H1 (cell line): ENCODE measurements at regions not wholly inside any gene's neighbourhood (a gene's known extent, or its start where the extent isn't known, plus 50 kb on each side); places are given as distances from the start of the nearest gene placed in this dataset.

Source experiments
- CTCF ChIA-PET: fragments of 300-600 bp; sonication (Branson Sonifier 250); formaldehyde crosslinking; loops from one replicate; lab custom pipeline; 2021; ENCODE audit not compliant: partially characterized antibody; lab: Charles Lee
- POLR2A ChIA-PET: fragments of 300-600 bp; sonication (Branson Sonifier 250); formaldehyde crosslinking; loops from one replicate; lab custom pipeline; 2021; ENCODE audit warnings: inconsistent platforms; ENCODE audit not compliant: partially characterized antibody; lab: Charles Lee
- DNase-seq, 2 experiments: peaks; one replicate each; pipeline versions ENCODE4 v3.0.0 to v3.0.0-alpha.2; 2010 to 2022; ENCODE audit warnings: low spot score in 2 of 2, low read depth in 1 of 2, mixed read lengths in 1 of 2
- FAIRE-seq: peaks from 2 replicates; lab custom pipeline; 2011; peaks lifted over from hg19 to GRCh38; lab: Jason Lieb, UNC
- H2AFZ ChIP-seq: 2 replicates; pipeline ENCODE4 v1.8.1; 2012; ENCODE audit warnings: low read length, inconsistent platforms
- H2AK5ac ChIP-seq: 2 replicates; pipeline ENCODE4 v1.6.1; 2013; ENCODE audit warnings: low read depth, low read length
- H2BK120ac ChIP-seq: replicated peaks from 2 replicates; pipeline ENCODE3; 2013; ENCODE audit warnings: low read depth, low read length, inconsistent platforms
- H2BK12ac ChIP-seq: 2 replicates; pipeline ENCODE4 v1.6.1; 2013; ENCODE audit warnings: low read depth, low read length
- H2BK15ac ChIP-seq: 2 replicates; pipeline ENCODE4 v1.6.1; 2013; ENCODE audit warnings: low read length
- H2BK20ac ChIP-seq: 2 replicates; pipeline ENCODE4 v1.6.1; 2013; ENCODE audit warnings: low read length
- H2BK5ac ChIP-seq: 2 replicates; pipeline ENCODE4 v1.6.1; 2013; ENCODE audit warnings: low read depth, low read length
- H3K14ac ChIP-seq: 2 replicates; pipeline ENCODE4 v1.6.1; 2013; ENCODE audit warnings: inconsistent platforms; ENCODE audit not compliant: insufficient read length
- H3K18ac ChIP-seq: 2 replicates; pipeline ENCODE4 v1.6.1; 2013; ENCODE audit warnings: low read length; ENCODE audit errors: extremely low read depth
- H3K23ac ChIP-seq: 2 replicates; pipeline ENCODE4 v1.6.1; 2013; ENCODE audit warnings: inconsistent platforms; ENCODE audit not compliant: insufficient read length
- H3K23me2 ChIP-seq: 2 replicates; pipeline ENCODE4 v1.6.1; 2013; ENCODE audit warnings: low read depth, low read length
- H3K27ac ChIP-seq: 2 replicates; pipeline ENCODE4 v1.6.1; 2011; ENCODE audit warnings: low read depth, low read length, inconsistent platforms
- H3K27me3 ChIP-seq, 4 experiments: replicated peaks in 1 of 4; 1 replicate in 1 of 4; 2 replicates in 3 of 4; pipeline versions ENCODE4 v1.6.1 to v1.8.1; 2011 to 2013; ENCODE audit warnings: low read length in 3 of 4, mild to moderate bottlenecking in 3 of 4, inconsistent platforms in 2 of 4, mixed read lengths in 2 of 4, moderate library complexity in 1 of 4; ENCODE audit not compliant: control insufficient read depth in 3 of 4, insufficient read depth in 3 of 4; ENCODE audit errors: extremely low read depth in 1 of 4
- H3K36me3 ChIP-seq, 4 experiments: 2 replicates each; pipeline versions ENCODE4 v1.6.1 to v1.8.1; 2011 to 2013; ENCODE audit warnings: mild to moderate bottlenecking in 4 of 4, low read length in 3 of 4, moderate library complexity in 2 of 4, control low read depth in 1 of 4, inconsistent platforms in 1 of 4; ENCODE audit not compliant: insufficient read depth in 4 of 4, control insufficient read depth in 2 of 4
- H3K4ac ChIP-seq: replicated peaks from 2 replicates; pipeline ENCODE3; 2013; ENCODE audit warnings: low read length, low read depth, mixed read lengths, inconsistent platforms; ENCODE audit not compliant: insufficient read length
- H3K4me1 ChIP-seq, 4 experiments: replicated peaks in 1 of 4; 1 replicate in 1 of 4; 2 replicates in 3 of 4; pipeline versions ENCODE4 v1.6.1 to v1.8.1; 2011 to 2013; ENCODE audit warnings: low read length in 3 of 4, inconsistent platforms in 2 of 4, mixed read lengths in 1 of 4; ENCODE audit not compliant: insufficient read depth in 4 of 4, control insufficient read depth in 3 of 4
- H3K4me2 ChIP-seq, 2 experiments: 2 replicates each; pipeline versions ENCODE4 v1.6.1 to v1.8.1; 2011 to 2013; ENCODE audit warnings: low read depth in 2 of 2, low read length in 2 of 2, control low read depth in 1 of 2, inconsistent platforms in 1 of 2, mild to moderate bottlenecking in 1 of 2; ENCODE audit not compliant: insufficient read depth in 1 of 2
- H3K4me3 ChIP-seq, 4 experiments: fragments of 200-600, 300-600 bp in 1 of 4; sonication (generic), shearing (Covaris generic), sonication (Bioruptor Twin) in 1 of 4; 2 replicates each; pipeline versions ENCODE4 v1.5.1 to v1.8.1; 2011 to 2016; ENCODE audit warnings: low read length in 4 of 4, low read depth in 3 of 4, control low read depth in 2 of 4, inconsistent platforms in 2 of 4, mild to moderate bottlenecking in 2 of 4, mixed read lengths in 1 of 4, moderate library complexity in 1 of 4; ENCODE audit not compliant: insufficient read depth in 2 of 4; ENCODE audit errors: extremely low read depth in 1 of 4
- H3K56ac ChIP-seq: replicated peaks from 2 replicates; pipeline ENCODE3; 2013; ENCODE audit warnings: low read depth, mild to moderate bottlenecking, mixed read lengths, low read length, inconsistent platforms; ENCODE audit not compliant: insufficient read length
- H3K79me1 ChIP-seq: 2 replicates; pipeline ENCODE4 v1.6.1; 2013; ENCODE audit warnings: low read depth, low read length, control low read depth
- H3K79me2 ChIP-seq, 2 experiments: 2 replicates each; pipeline versions ENCODE4 v1.6.1 to v1.8.1; 2012 to 2013; ENCODE audit warnings: low read length in 2 of 2, mild to moderate bottlenecking in 2 of 2, inconsistent platforms in 1 of 2; ENCODE audit not compliant: insufficient read depth in 2 of 2, control insufficient read depth in 1 of 2
- H3K9ac ChIP-seq, 4 experiments: replicated peaks in 1 of 4; 1 replicate in 1 of 4; 2 replicates in 3 of 4; pipeline versions ENCODE4 v1.6.1 to v1.8.1; 2011 to 2013; ENCODE audit warnings: low read depth in 3 of 4, low read length in 3 of 4, control low read depth in 2 of 4, mild to moderate bottlenecking in 2 of 4, moderate library complexity in 2 of 4, inconsistent platforms in 1 of 4; ENCODE audit errors: extremely low read depth in 1 of 4
- H3K9me3 ChIP-seq, 2 experiments: 2 replicates each; pipeline versions ENCODE4 v1.6.1 to v1.8.1; 2012 to 2013; ENCODE audit warnings: mild to moderate bottlenecking in 2 of 2, moderate library complexity in 2 of 2, control low read depth in 1 of 2, inconsistent platforms in 1 of 2, low read depth in 1 of 2, low read length in 1 of 2, mixed read lengths in 1 of 2; ENCODE audit not compliant: insufficient read depth in 2 of 2
- H4K20me1 ChIP-seq, 2 experiments: replicated peaks in 1 of 2; 2 replicates each; pipeline versions ENCODE3 to v1.8.1; 2011 to 2013; ENCODE audit warnings: inconsistent platforms in 2 of 2, low read length in 2 of 2, mild to moderate bottlenecking in 1 of 2; ENCODE audit not compliant: insufficient read depth in 2 of 2, control insufficient read depth in 1 of 2
- H4K5ac ChIP-seq: 2 replicates; pipeline ENCODE4 v1.6.1; 2013; ENCODE audit warnings: low read length, low read depth, mixed read lengths, inconsistent platforms; ENCODE audit not compliant: insufficient read length
- H4K8ac ChIP-seq: 2 replicates; pipeline ENCODE4 v1.8.0; 2013; ENCODE audit warnings: mild to moderate bottlenecking, moderate library complexity, low read length, inconsistent platforms; ENCODE audit not compliant: insufficient read depth; ENCODE audit errors: extremely low read depth
- H4K91ac ChIP-seq: replicated peaks from 2 replicates; pipeline ENCODE3; 2013; ENCODE audit warnings: low read length, mixed read lengths, inconsistent platforms; ENCODE audit not compliant: insufficient read length
- MAFK ChIP-seq: IDR thresholded peaks from 2 replicates; pipeline ENCODE4 v1.6.1; 2012; ENCODE audit warnings: low read depth, mild to moderate bottlenecking, improper control_type of control experiment, low read length
- SIRT6 ChIP-seq: IDR thresholded peaks from one replicate; pipeline ENCODE4 v1.7.1; 2012; ENCODE audit warnings: low read length, inconsistent platforms
- WGBS, 2 experiments: shearing (Covaris generic) in 1 of 2; methylation state at CpG; one replicate each; pipeline versions ENCODE4 v1.1.6 to v1.1.7; 2013 to 2015; ENCODE audit warnings: low lambda C conversion rate in 2 of 2, mixed read lengths in 2 of 2, inconsistent platforms in 1 of 2, low coverage in 1 of 2, missing lambda C conversion rate in 1 of 2; ENCODE audit not compliant: insufficient replicate concordance in 2 of 2, insufficient coverage in 1 of 2, insufficient read length in 1 of 2; ENCODE audit errors: extremely low coverage in 1 of 2, missing lambda C conversion rate in 1 of 2; 5-methylcytosine and 5-hydroxymethylcytosine counted together

- Histone ChIP-seq H3K56ac (no peak overlapping the region), H3K4ac (no peak overlapping the region), H4K20me1 (no peaks in the 10 kb centered on the region), H3K23me2 (no peaks in the 10 kb centered on the region), H4K8ac (no peak overlapping the region), H3K4me1 (no peaks in the 10 kb centered on the region; a peak in 1 of 7 replicates), H2AFZ (no peak overlapping the region), H3K9ac (no peak overlapping the region), H3K27me3 (no peaks in the 10 kb centered on the region), H2AK5ac (no peak overlapping the region), H2BK120ac (no peak overlapping the region), H3K79me1 (no peaks in the 10 kb centered on the region), H2BK15ac (no peak overlapping the region), H2BK20ac (no peak overlapping the region), H3K23ac (no peak overlapping the region), H2BK12ac (no peak overlapping the region), H3K4me3 (no peak overlapping the region), H4K91ac (no peak overlapping the region), H2BK5ac (no peak overlapping the region), H4K5ac (no peak overlapping the region), H3K36me3 (no peaks in the 10 kb centered on the region), H3K14ac (no peak overlapping the region), H3K18ac (no peak overlapping the region), H3K79me2 (no peaks in the 10 kb centered on the region), H3K9me3 (no peaks in the 10 kb centered on the region), H3K4me2 (no peak overlapping the region), H3K27ac (no peak overlapping the region)
- ChIA-PET CTCF (no interaction called here), POLR2A (no interaction called here)
- FAIRE-seq, result no peak
- TF ChIP-seq SIRT6 (no peak), MAFK (peak; percentile 99)
- DNase-seq, result no peak
- WGBS, 2 experiments, result 81% methylated on average over 2 of the region's 2 CpGs; no CpG with 5 or more reads in 1 of the 2 experiments
Observed at GRCh38 chr3:162932503-162932902, 1435.9 kb downstream of the OTOL1 start.
